Stomach (tissue), 8 donors: ENCODE measurements at regions not wholly inside any gene's neighbourhood (a gene's known extent, or its start where the extent isn't known, plus 50 kb on each side); places are given as distances from the start of the nearest gene placed in this dataset.

ENCODE experiments used
- DNase-seq, 2 donors: peaks; one replicate each; pipeline versions ENCODE4 v3.0.0 to v3.0.0-alpha.2; 2013 to 2019
- H3K27ac ChIP-seq, 5 donors: fragments of 200-600 bp in 4 of 5; sonication (generic) in 4 of 5; one replicate each; pipeline ENCODE4 v1.5.1; 2013 to 2019; ENCODE audit warnings: mild to moderate bottlenecking in 1 of 5, moderate library complexity in 1 of 5
- H3K27me3 ChIP-seq, 3 donors: fragments of 200-600 bp; sonication (generic); one replicate each; pipeline ENCODE4 v1.5.1; 2017 to 2019; ENCODE audit warnings: mixed run types in 1 of 3
- H3K36me3 ChIP-seq, 4 donors: fragments of 200-600 bp; sonication (generic); 1 replicate in 3 of 4; 2 replicates in 1 of 4; pipeline ENCODE4 v1.5.1; 2016 to 2019
- H3K4me1 ChIP-seq, 4 donors: fragments of 200-600 bp; sonication (generic); one replicate each; pipeline ENCODE4 v1.5.1; 2016 to 2019
- H3K4me3 ChIP-seq, 4 donors: fragments of 200-600 bp; sonication (generic) in 3 of 4; one replicate each; pipeline ENCODE4 v1.5.1; 2016 to 2019; ENCODE audit warnings: mild to moderate bottlenecking in 1 of 4
- H3K9me3 ChIP-seq, 4 donors: fragments of 200-600 bp; sonication (generic); one replicate each; pipeline ENCODE4 v1.5.1; 2016 to 2019
- CTCF ChIP-seq, 7 experiments: fragments of 450-650 bp in 4 of 7; fragments of 200-600 bp in 3 of 7; sonication (generic) in 3 of 7; IDR thresholded peaks; one replicate each; pipeline ENCODE4 v1.5.1; 2016 to 2019; ENCODE audit warnings: antibody characterized with exemption in 7 of 7, control low read depth in 2 of 7, mild to moderate bottlenecking in 1 of 7
- EP300 ChIP-seq: sonication (generic); formaldehyde crosslinking; IDR thresholded peaks from one replicate; pipeline ENCODE4 v1.6.1; 2017; ENCODE audit warnings: antibody characterized with exemption
- POLR2A ChIP-seq, 4 donors: fragments of 450-650 bp; IDR thresholded peaks; one replicate each; pipeline ENCODE4 v1.6.1; 2016; ENCODE audit warnings: antibody characterized with exemption in 4 of 4, control low read depth in 2 of 4, mild to moderate bottlenecking in 1 of 4, moderate library complexity in 1 of 4
- POLR2AphosphoS5 ChIP-seq, 3 donors: sonication (generic); formaldehyde crosslinking; IDR thresholded peaks; one replicate each; pipeline ENCODE4 v1.6.1; 2016; ENCODE audit warnings: antibody characterized with exemption in 3 of 3
- WGBS, 5 donors: extraction: QIAGEN DNeasy Blood & Tissue Kit in 3 of 5; methylation state at CpG; one replicate each; pipeline versions ENCODE4 v1.1.5 to v1.1.7; 2013 to 2018; 5-methylcytosine and 5-hydroxymethylcytosine counted together
- intact Hi-C: fragments of 100-400 bp; cut with DNase I; formaldehyde crosslinking; loops from one replicate; pipeline ENCODE4 v1.15.1; 2023; ENCODE audit warnings: low total_unique reads
- donor health status: healthy with polysubstance abuse.
- donor health status: Bipolar disorder and iron deficiency.
- donor health status: healthy.

DNA sequence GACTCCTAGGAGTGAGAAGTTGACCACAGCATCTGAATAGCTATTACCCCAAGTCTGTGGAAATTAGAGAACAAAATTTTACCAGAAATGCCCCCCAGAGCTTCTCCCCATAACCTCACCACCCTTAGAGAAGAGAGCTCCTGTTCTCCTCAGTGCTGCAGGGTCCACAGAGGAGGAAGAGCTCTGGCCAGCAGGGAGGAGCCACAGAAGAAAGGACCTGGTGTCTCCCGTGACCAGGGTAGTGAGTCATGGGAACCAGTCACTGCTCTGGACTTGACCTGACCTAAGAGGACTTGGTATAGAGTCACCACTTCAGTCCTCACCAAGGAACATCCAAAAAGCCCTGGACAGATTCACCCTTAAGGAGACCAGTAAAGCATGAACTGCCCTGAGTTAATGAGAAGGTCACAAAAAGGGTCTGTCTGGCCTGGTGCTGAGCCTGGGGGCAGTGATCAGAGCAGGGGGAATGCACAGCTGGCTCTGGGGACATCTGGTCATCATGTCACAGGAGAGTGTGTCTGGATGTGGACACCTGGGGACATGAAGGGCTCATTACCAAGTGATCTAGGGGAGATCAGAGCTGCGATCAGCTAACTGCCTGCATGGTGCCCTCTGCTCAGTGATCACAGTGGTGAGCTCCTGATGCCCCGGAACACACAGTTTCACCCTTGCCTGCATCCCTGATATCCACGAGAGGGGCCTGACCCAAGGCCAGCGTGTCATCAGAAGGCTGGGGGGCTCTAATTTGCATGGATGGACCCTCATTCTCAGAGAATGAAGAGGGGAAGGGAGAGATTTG, 103.3 kb upstream of the TOP3B start:
- TF ChIP-seq POLR2AphosphoS5 (IDR thresholded peaks at IDR 0.05) (no peak), CTCF (IDR thresholded peaks at IDR 0.05) (no peak), POLR2A (IDR thresholded peaks at IDR 0.05) (no peak), EP300 (no peak)
- intact Hi-C loops: no loop called here
- no peaks in the 10 kb centered on the region for H3K9me3 ChIP-seq
- no peaks in the 10 kb centered on the region for H3K4me1 ChIP-seq
- no peaks in the 10 kb centered on the region for H3K36me3 ChIP-seq
- 55 to 71% (median 61%) methylated on average over 5 of the region's 5 CpGs for WGBS, 5 donors
- peaks cover 0 to 55% (median 8%) of the 10 kb centered on the region in 3 donors for H3K27me3 ChIP-seq
- no peak overlapping the region for H3K27ac ChIP-seq
- DNase-seq: no peak
- no peak overlapping the region for H3K4me3 ChIP-seq

DNA sequence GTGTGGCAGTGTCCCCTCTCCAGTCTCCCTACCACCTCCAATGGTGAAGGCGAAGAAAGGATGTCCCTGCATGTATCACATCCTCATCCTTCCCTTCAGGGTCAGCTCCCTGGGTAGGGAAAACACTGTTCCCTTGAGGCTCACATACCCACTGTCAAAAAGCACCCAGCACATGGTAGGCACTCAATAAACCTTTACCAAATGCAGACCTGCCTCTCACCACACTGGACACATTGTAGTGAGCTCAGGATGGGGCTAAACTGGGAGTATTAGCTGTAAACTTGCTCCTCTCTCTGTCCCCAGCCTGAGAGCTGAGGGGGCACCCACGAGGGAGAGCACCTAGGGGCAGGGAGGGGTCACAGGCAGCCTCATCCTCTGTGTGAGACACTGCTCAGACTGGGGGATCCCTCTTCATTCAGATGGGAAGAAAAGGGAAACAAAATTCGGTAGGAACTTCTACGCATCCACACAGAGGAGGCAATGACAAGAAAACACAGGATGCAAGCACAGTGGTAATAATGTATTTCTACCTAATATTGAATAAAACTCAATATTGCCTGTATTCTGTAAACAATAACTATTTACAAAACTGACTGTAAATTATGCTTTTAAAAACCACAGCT, 101.6 kb upstream of the TOP3B start:
- Histone ChIP-seq H3K9me3 (no peaks in the 10 kb centered on the region), H3K4me3 (no peak overlapping the region), H3K27ac (no peak overlapping the region), H3K36me3 (no peaks in the 10 kb centered on the region), H3K27me3 (peaks cover 0 to 58% (median 11%) of the 10 kb centered on the region in 3 donors), H3K4me1 (no peaks in the 10 kb centered on the region)
- no peak for DNase-seq
- TF ChIP-seq EP300 (no peak), POLR2AphosphoS5 (IDR thresholded peaks at IDR 0.05) (no peak), POLR2A (IDR thresholded peaks at IDR 0.05) (no peak)
- intact Hi-C loops: no loop called here
- WGBS, 5 donors: 24 to 34% (median 31%) methylated on average over 4 of the region's 4 CpGs

DNA sequence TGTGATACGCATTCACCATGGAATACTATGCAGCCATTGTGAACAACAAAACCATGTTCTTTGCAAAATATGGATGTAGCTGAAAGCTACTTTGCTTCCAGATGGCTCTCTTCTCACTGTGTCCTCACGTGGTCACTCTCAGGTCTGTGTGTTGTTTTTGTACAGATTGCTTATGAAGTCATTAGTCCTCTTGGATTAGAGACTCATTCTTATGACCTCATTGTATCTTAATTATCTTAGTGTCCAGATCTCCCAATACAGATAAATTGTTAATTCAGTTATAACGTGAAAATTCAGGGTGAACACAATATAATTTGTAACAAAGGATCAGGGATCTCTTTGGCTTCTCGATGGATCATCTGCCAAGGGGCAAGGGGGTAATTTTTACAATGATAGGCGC, 100.4 kb upstream of the TOP3B start:
- H3K27ac ChIP-seq: no peak overlapping the region
- DNase-seq: no peak
- no peaks in the 10 kb centered on the region for H3K36me3 ChIP-seq
- H3K4me3 ChIP-seq: no peak overlapping the region
- no peaks in the 10 kb centered on the region for H3K9me3 ChIP-seq
- intact Hi-C loops: no loop called here
- peaks cover 0 to 58% (median 11%) of the 10 kb centered on the region in 3 donors for H3K27me3 ChIP-seq
- WGBS, 5 donors: 55 to 70% (median 64%) methylated on average over 5 of the region's 5 CpGs
- no peaks in the 10 kb centered on the region for H3K4me1 ChIP-seq
- TF ChIP-seq CTCF (IDR thresholded peaks at IDR 0.05): no peak
- no peak for TF ChIP-seq EP300
- no peak for TF ChIP-seq POLR2A (IDR thresholded peaks at IDR 0.05)
- TF ChIP-seq POLR2AphosphoS5 (IDR thresholded peaks at IDR 0.05): no peak

- Histone ChIP-seq H3K36me3 (no peaks in the 10 kb centered on the region), H3K27me3 (peaks cover 0 to 56% (median 11%) of the 10 kb centered on the region in 3 donors), H3K4me3 (no peak overlapping the region), H3K4me1 (no peaks in the 10 kb centered on the region), H3K27ac (no peak overlapping the region), H3K9me3 (no peaks in the 10 kb centered on the region)
- intact Hi-C loops: no loop called here
- TF ChIP-seq EP300 (no peak), POLR2AphosphoS5 (IDR thresholded peaks at IDR 0.05) (no peak), CTCF (IDR thresholded peaks at IDR 0.05) (no peak), POLR2A (IDR thresholded peaks at IDR 0.05) (no peak)
- WGBS, 5 donors: 72 to 86% (median 81%) methylated on average over 1 of the region's 1 CpG
- no peak for DNase-seq
These were observed 99.7 kb upstream of the TOP3B start for GRCh38 chr22:22082229-22082835.
